ENCODE measurements at regions not wholly inside any gene's neighbourhood (a gene's known extent, or its start where the extent isn't known, plus 50 kb on each side); places are given as distances from the start of the nearest gene placed in this dataset.

GRCh38 chr12:46526233-46526632, 153.7 kb upstream of the SLC38A2 start:
- CTCF ChIA-PET (ENCODE audit: partially characterized antibody), result no interaction called here
- Histone ChIP-seq H4K5ac (ENCODE audit: insufficient read length, low read depth, low read length) (no peak overlapping the region), H3K36me3 (ENCODE audit: control insufficient read depth in 2 of 4, insufficient read depth in 4 of 4, low read length in 3 of 4) (no peaks in the 10 kb centered on the region; a peak in 1 of 8 replicates)

More at GRCh38 chr12:46526233-46526632, 153.7 kb upstream of the SLC38A2 start:
- H2AK5ac ChIP-seq (ENCODE audit: low read depth, low read length), result no peak overlapping the region
- peaks cover 9 to 11% of the 10 kb centered on the region in 2 experiments; a peak in 3 of 4 replicates for H3K9me3 ChIP-seq (ENCODE audit: insufficient read depth in 2 of 2, low read depth in 1 of 2, low read length in 1 of 2)
- H2BK20ac ChIP-seq (ENCODE audit: low read length), result no peak overlapping the region
- no peaks in the 10 kb centered on the region for H3K27me3 ChIP-seq (replicated peaks in 1 of 4; ENCODE audit: control insufficient read depth in 3 of 4, extremely low read depth in 1 of 4, insufficient read depth in 3 of 4, low read length in 3 of 4)
- H2BK12ac ChIP-seq (ENCODE audit: low read depth, low read length), result no peak overlapping the region
- H2AFZ ChIP-seq (ENCODE audit: low read length), result no peak overlapping the region
- WGBS, 2 experiments (ENCODE audit: extremely low coverage in 1 of 2, insufficient coverage in 1 of 2, insufficient read length in 1 of 2, insufficient replicate concordance in 2 of 2, low coverage in 1 of 2, low lambda C conversion rate in 2 of 2, missing lambda C conversion rate in 1 of 2), result 100% methylated on average over 2 of the region's 3 CpGs; no CpG with 5 or more reads in 1 of the 2 experiments
- POLR2A ChIA-PET (ENCODE audit: partially characterized antibody), result interaction anchor here (1.2 kb wide), 1 partner anchor 155 kb away, joined by 7 read pairs; no protein-coding TSS in a partner anchor
- no peak overlapping the region for H2BK120ac ChIP-seq (replicated peaks; ENCODE audit: low read depth, low read length)
- H4K91ac ChIP-seq (replicated peaks; ENCODE audit: insufficient read length, low read length), result no peak overlapping the region
- no peak overlapping the region for H3K18ac ChIP-seq (ENCODE audit: extremely low read depth, low read length)
- no peak overlapping the region for H2BK15ac ChIP-seq (ENCODE audit: low read length)
- H4K20me1 ChIP-seq (replicated peaks in 1 of 2; ENCODE audit: control insufficient read depth in 1 of 2, insufficient read depth in 2 of 2, low read length in 2 of 2), result no peaks in the 10 kb centered on the region
- no peak overlapping the region for H3K9ac ChIP-seq (replicated peaks in 1 of 4; ENCODE audit: extremely low read depth in 1 of 4, low read depth in 3 of 4, low read length in 3 of 4)
- H3K14ac ChIP-seq (ENCODE audit: insufficient read length), result no peak overlapping the region
- TF ChIP-seq CREB1 (IDR thresholded peaks at IDR 0.05), result no peak
- no peak for TF ChIP-seq MAFK (IDR thresholded peaks at IDR 0.05; ENCODE audit: low read depth, low read length)
- TF ChIP-seq YY1 (IDR thresholded peaks at IDR 0.05; ENCODE audit: low read depth, low read length), result no peak
- no peak for TF ChIP-seq SP2 (IDR thresholded peaks at IDR 0.05; ENCODE audit: low read length)
- no peaks in the 10 kb centered on the region; a peak in 1 of 7 replicates for H3K4me1 ChIP-seq (replicated peaks in 1 of 4; ENCODE audit: control insufficient read depth in 3 of 4, insufficient read depth in 4 of 4, low read length in 3 of 4)
- H3K79me1 ChIP-seq (ENCODE audit: low read depth, low read length), result no peaks in the 10 kb centered on the region
- no peak for FAIRE-seq
- H3K23ac ChIP-seq (ENCODE audit: insufficient read length), result no peak overlapping the region
- H4K8ac ChIP-seq (ENCODE audit: extremely low read depth, insufficient read depth, low read length), result no peak overlapping the region
- H2BK5ac ChIP-seq (ENCODE audit: low read depth, low read length), result no peak overlapping the region
- DNase-seq (ENCODE audit: low read depth in 1 of 2, low spot score in 2 of 2), result no peak
- H3K27ac ChIP-seq (ENCODE audit: low read depth, low read length), result no peak overlapping the region
- H3K56ac ChIP-seq (replicated peaks; ENCODE audit: insufficient read length, low read depth, low read length), result no peak overlapping the region
- H3K23me2 ChIP-seq (ENCODE audit: low read depth, low read length), result no peaks in the 10 kb centered on the region
- H3K79me2 ChIP-seq (ENCODE audit: control insufficient read depth in 1 of 2, insufficient read depth in 2 of 2, low read length in 2 of 2), result no peaks in the 10 kb centered on the region
- no peak overlapping the region for H3K4ac ChIP-seq (replicated peaks; ENCODE audit: insufficient read length, low read depth, low read length)
- no peak overlapping the region for H3K4me3 ChIP-seq (ENCODE audit: extremely low read depth in 1 of 4, insufficient read depth in 2 of 4, low read depth in 3 of 4, low read length in 4 of 4)
- H3K4me2 ChIP-seq (ENCODE audit: insufficient read depth in 1 of 2, low read depth in 2 of 2, low read length in 2 of 2), result no peak overlapping the region
